Type B pancreatic cell (in vitro differentiated cells): ENCODE measurements at regions not wholly inside any gene's neighbourhood (a gene's known extent, or its start where the extent isn't known, plus 50 kb on each side); places are given as distances from the start of the nearest gene placed in this dataset.
"Not testable (repeated sequence)": the region's sequence is repeated elsewhere in the genome, so short reads cannot be mapped to it uniquely, and the experiment has no call there.

ENCODE experiments used
- DNase-seq: peaks from one replicate; pipeline ENCODE4 v3.0.0; 2021; ENCODE audit warnings: mixed read lengths; ENCODE audit not compliant: unreplicated experiment; ENCODE audit errors: extremely low spot score
- H3K27ac Mint-ChIP-seq: 2 replicates; pipeline ENCODE4 v1.8.0; 2021; ENCODE audit warnings: mild to moderate bottlenecking, mixed read lengths
- H3K27me3 Mint-ChIP-seq: 2 replicates; pipeline ENCODE4 v1.8.0; 2021; ENCODE audit warnings: mixed read lengths
- H3K36me3 Mint-ChIP-seq: 2 replicates; pipeline ENCODE4 v1.8.0; 2021; ENCODE audit warnings: mixed read lengths
- H3K4me1 Mint-ChIP-seq: one replicate; pipeline ENCODE4 v1.8.0; 2021; ENCODE audit warnings: mixed read lengths; ENCODE audit not compliant: unreplicated experiment
- H3K4me3 Mint-ChIP-seq: 2 replicates; pipeline ENCODE4 v1.8.0; 2021; ENCODE audit warnings: mild to moderate bottlenecking, mixed read lengths
- H3K9me3 Mint-ChIP-seq: 2 replicates; pipeline ENCODE4 v1.8.0; 2021; ENCODE audit warnings: mixed read lengths

- H3K36me3 Mint-ChIP-seq, DNase-seq, H3K4me3 Mint-ChIP-seq, H3K4me1 Mint-ChIP-seq, H3K27ac Mint-ChIP-seq, H3K9me3 Mint-ChIP-seq, H3K27me3 Mint-ChIP-seq: not testable (repeated sequence)
Observed at GRCh38 chr16:16448423-16448822, 69.5 kb downstream of the NPIPA7 start.

GRCh38 chr16:16449712-16450237, 70.8 kb downstream of the NPIPA7 start:
- not testable (repeated sequence) for H3K27ac Mint-ChIP-seq, H3K4me3 Mint-ChIP-seq, H3K27me3 Mint-ChIP-seq, H3K9me3 Mint-ChIP-seq, H3K4me1 Mint-ChIP-seq, DNase-seq, H3K36me3 Mint-ChIP-seq

DNA sequence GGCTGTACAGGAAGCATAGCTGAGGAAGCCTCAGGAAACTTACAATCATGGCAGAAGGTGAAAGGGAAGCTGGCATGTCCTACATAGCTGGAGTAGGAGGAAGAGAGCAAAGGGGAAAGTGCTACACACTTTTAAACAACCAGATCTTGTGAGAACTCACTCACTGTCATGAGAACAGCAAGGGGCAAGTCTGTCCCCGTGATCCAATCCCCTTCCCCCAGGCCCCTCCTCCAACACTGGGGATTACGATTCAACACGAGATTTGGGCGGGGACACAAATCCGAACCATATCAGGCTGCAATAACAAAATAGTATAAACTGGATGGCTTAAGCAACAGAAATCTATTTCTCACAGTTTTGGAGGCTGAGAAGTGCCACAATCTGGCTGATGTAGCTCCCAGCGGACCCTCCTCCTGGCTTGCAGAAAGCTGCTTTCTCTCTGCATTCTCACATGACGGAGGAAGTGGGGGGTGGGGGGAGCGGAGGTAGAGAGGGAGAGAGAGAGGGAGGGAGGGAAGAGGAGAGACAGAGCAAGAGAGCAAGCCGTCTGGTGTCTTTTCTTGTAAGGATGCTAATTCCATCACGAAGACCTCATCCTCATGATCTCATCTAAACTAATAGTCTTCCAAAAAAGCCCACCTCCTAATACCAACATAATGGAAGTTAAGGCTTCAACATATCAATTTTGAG, 72.9 kb downstream of the NPIPA7 start:
- not testable (repeated sequence) for H3K27me3 Mint-ChIP-seq, H3K36me3 Mint-ChIP-seq, H3K4me3 Mint-ChIP-seq, DNase-seq, H3K9me3 Mint-ChIP-seq, H3K27ac Mint-ChIP-seq, H3K4me1 Mint-ChIP-seq

GRCh38 chr16:16458579-16458978, 79.6 kb downstream of the NPIPA7 start:
- not testable (repeated sequence) for H3K27me3 Mint-ChIP-seq, H3K27ac Mint-ChIP-seq, H3K4me3 Mint-ChIP-seq, H3K4me1 Mint-ChIP-seq, H3K9me3 Mint-ChIP-seq, H3K36me3 Mint-ChIP-seq, DNase-seq

GRCh38 chr16:16463792-16464191, 84.9 kb downstream of the NPIPA7 start:
- not testable (repeated sequence) for DNase-seq, H3K4me3 Mint-ChIP-seq, H3K9me3 Mint-ChIP-seq, H3K4me1 Mint-ChIP-seq, H3K36me3 Mint-ChIP-seq, H3K27ac Mint-ChIP-seq
- peaks cover 11% of the 10 kb centered on the region for H3K27me3 Mint-ChIP-seq

DNA sequence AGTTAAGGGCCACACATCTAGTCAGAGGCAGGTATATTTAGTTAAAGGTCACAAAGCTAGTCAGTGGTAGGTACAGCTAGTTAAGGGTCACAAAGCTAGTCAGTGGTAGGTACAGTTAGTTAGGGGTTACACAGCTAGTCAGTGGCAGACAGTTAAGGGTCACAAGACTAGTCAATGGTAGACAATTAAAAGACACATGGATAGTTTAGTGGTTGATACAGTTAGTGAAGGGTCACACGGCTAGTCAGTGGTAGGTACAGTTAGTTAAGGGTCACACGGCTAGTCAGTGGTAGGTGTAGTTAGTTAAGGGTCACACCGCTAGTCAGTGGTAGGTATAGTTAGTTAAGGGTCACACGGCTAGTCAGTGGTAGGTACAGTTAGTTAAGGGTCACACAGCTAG, 110.0 kb downstream of the NPIPA7 start:
- not testable (repeated sequence) for H3K27me3 Mint-ChIP-seq, H3K4me1 Mint-ChIP-seq

GRCh38 chr16:16489466-16489865, 110.5 kb downstream of the NPIPA7 start:
- H3K4me3 Mint-ChIP-seq, DNase-seq, H3K27me3 Mint-ChIP-seq, H3K4me1 Mint-ChIP-seq, H3K9me3 Mint-ChIP-seq, H3K27ac Mint-ChIP-seq, H3K36me3 Mint-ChIP-seq: not testable (repeated sequence)

More for the DNA sequence above, 110.0 kb downstream of the NPIPA7 start:
- not testable (repeated sequence) for H3K4me3 Mint-ChIP-seq, DNase-seq, H3K36me3 Mint-ChIP-seq, H3K27ac Mint-ChIP-seq, H3K9me3 Mint-ChIP-seq

DNA sequence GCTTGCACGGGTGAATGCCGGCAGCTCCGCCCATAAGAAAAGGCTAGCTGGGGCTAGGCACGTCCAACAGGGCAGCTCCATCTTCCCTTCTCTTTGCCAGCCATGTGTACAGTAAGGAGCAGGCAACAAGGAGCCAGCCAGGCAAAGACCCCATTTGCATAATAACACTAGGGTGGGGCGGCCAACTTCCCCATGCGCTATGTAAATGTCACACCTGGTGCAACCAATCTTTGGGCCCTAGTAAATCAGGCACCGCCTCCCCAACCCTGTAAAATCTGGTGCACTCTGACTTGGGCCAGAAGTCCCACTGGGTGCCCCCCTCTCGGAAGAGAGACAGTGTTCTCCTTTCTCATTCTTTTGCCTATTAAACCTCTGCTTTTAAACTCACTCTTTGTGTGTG, 115.2 kb downstream of the NPIPA7 start:
- not testable (repeated sequence) for H3K9me3 Mint-ChIP-seq, H3K27ac Mint-ChIP-seq, DNase-seq, H3K36me3 Mint-ChIP-seq, H3K27me3 Mint-ChIP-seq, H3K4me3 Mint-ChIP-seq, H3K4me1 Mint-ChIP-seq

GRCh38 chr16:16494998-16495397, 116.1 kb downstream of the NPIPA7 start:
- H3K4me1 Mint-ChIP-seq = not testable (repeated sequence)

GRCh38 chr16:16499875-16500274, 120.9 kb downstream of the NPIPA7 start:
- not testable (repeated sequence) for H3K4me1 Mint-ChIP-seq, H3K27me3 Mint-ChIP-seq

More at GRCh38 chr16:16494998-16495397, 116.1 kb downstream of the NPIPA7 start:
- DNase-seq, H3K36me3 Mint-ChIP-seq, H3K27me3 Mint-ChIP-seq, H3K9me3 Mint-ChIP-seq, H3K4me3 Mint-ChIP-seq, H3K27ac Mint-ChIP-seq: not testable (repeated sequence)

DNA sequence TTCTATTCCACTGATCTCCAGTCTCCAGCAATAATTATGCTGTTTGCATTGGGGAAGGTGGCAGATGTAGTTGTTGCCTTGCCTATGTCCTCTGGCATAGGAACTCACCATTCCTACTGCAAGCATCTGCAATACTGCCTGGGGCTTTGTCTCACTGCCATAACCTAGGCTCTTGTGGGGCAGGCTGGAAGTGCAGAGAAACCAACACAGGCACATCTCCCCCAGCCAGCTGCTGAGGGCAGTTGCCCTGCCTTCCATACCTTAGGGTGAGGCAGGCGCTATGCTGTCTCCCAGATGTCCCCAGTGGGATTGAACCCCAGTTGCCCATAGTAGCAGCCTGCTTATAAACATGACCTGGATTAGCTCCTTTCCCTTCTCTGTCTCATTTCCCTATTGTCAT, 128.1 kb downstream of the NPIPA7 start:
- not testable (repeated sequence) for H3K4me3 Mint-ChIP-seq, H3K36me3 Mint-ChIP-seq, H3K27me3 Mint-ChIP-seq, H3K4me1 Mint-ChIP-seq, H3K9me3 Mint-ChIP-seq, H3K27ac Mint-ChIP-seq, DNase-seq

More at GRCh38 chr16:16499875-16500274, 120.9 kb downstream of the NPIPA7 start:
- H3K36me3 Mint-ChIP-seq, H3K4me3 Mint-ChIP-seq, DNase-seq, H3K9me3 Mint-ChIP-seq, H3K27ac Mint-ChIP-seq: not testable (repeated sequence)

DNA sequence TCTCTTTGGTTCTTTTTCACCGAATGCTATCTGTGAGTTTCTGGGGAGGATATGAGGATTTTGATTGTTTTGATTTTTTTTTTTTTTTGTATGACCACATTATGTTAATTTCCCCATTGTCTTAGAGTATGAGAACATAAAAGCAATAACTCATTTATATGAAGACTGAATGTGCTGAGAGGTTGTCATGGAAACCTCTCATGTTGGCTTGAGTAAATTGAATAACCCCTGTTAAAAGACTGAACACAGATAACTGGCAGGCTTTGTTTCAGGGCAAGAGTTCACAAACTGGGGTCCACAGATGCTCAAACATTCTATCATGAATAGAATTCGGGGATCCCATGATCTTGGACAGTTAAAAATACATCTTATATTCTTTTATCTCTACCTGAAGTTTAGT, 129.4 kb downstream of the NPIPA7 start:
- H3K4me1 Mint-ChIP-seq, H3K4me3 Mint-ChIP-seq, H3K36me3 Mint-ChIP-seq, H3K27me3 Mint-ChIP-seq, H3K27ac Mint-ChIP-seq, H3K9me3 Mint-ChIP-seq, DNase-seq: not testable (repeated sequence)

GRCh38 chr16:16519395-16519794, 140.5 kb downstream of the NPIPA7 start:
- not testable (repeated sequence) for H3K9me3 Mint-ChIP-seq, DNase-seq, H3K27me3 Mint-ChIP-seq, H3K4me1 Mint-ChIP-seq, H3K36me3 Mint-ChIP-seq, H3K4me3 Mint-ChIP-seq, H3K27ac Mint-ChIP-seq

DNA sequence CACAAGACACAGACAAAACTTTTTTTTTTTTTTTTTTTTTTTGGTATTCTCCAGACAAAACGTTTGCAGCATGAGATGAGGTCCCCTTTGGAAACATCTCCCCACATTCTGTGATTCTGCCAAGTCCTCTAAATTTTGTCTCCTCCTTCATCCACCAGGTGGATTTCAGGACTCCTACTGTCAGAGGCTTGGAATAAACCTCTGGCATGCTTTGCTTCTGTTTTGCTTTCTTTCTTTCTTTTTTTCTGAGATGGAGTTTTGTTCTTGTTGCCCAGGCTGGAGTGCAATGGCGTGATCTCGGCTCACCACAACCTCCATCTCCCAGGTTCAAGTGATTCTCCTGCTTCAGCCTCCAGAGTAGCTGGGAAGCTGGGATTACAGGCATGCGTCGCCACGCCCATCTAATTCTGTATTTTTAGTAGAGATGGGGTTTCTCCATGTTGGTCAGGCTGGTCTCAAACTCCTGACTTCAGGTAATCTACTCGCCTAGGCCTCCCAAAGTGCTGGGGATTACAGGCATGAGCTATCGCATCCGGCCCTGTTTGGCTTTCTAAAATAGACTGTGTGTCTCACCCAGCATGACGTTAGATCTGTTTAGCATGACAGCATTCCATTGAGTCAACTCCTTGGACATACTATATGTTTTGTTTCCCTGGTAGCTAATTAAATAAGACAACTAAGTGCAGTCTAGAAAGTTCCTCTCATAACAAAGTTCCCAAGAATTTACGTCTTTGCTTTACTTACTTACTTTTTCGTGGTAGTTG, 142.5 kb downstream of the NPIPA7 start:
- H3K9me3 Mint-ChIP-seq, H3K27ac Mint-ChIP-seq, H3K36me3 Mint-ChIP-seq, H3K4me1 Mint-ChIP-seq, DNase-seq, H3K4me3 Mint-ChIP-seq, H3K27me3 Mint-ChIP-seq: not testable (repeated sequence)
